ENCODE measurements at regions not wholly inside any gene's neighbourhood (a gene's known extent, or its start where the extent isn't known, plus 50 kb on each side); places are given as distances from the start of the nearest gene placed in this dataset.

GRCh38 chr1:110726755-110727154 is 52.0 kb upstream of the KCNA3 start:
- H3K36me3 Mint-ChIP-seq (ENCODE audit: insufficient read depth, unreplicated experiment), result no peaks in the 10 kb centered on the region
- H3K9me3 Mint-ChIP-seq (ENCODE audit: unreplicated experiment), result no peaks in the 10 kb centered on the region
- H3K4me1 Mint-ChIP-seq (ENCODE audit: insufficient read depth, unreplicated experiment), result no peaks in the 10 kb centered on the region
- ChIA-PET CTCF (interaction anchor here (0.5 to 1.1 kb wide), 4 partner anchors 39 to 524 kb away, joined by 3 to 5 read pairs (median 4); no protein-coding TSS in a partner anchor), POLR2A (no interaction called here)
- H3K27me3 Mint-ChIP-seq (ENCODE audit: insufficient read depth, unreplicated experiment), result peaks cover 45% of the 10 kb centered on the region
- no peak for DNase-seq (ENCODE audit: unreplicated experiment)
- intact Hi-C loops (cut with micrococcal nuclease), result no loop called here
- BruUV-seq (replicated peaks), result no TSS peak
- TF ChIP-seq CTCF (IDR thresholded peaks at IDR 0.05; ENCODE audit: unreplicated experiment), result no peak
- H3K27ac Mint-ChIP-seq (ENCODE audit: low read depth, unreplicated experiment), result no peak overlapping the region
- no peak overlapping the region for H3K4me3 Mint-ChIP-seq (ENCODE audit: unreplicated experiment)

Data from MCF 10A (cell line).